Neural cell (in vitro differentiated cells): ENCODE measurements at regions not wholly inside any gene's neighbourhood (a gene's known extent, or its start where the extent isn't known, plus 50 kb on each side); places are given as distances from the start of the nearest gene placed in this dataset.

Experiments
- H2AFZ ChIP-seq: fragments of 200-600, 300-800 bp; sonication (generic), shearing (Covaris generic); 2 replicates; pipeline ENCODE4 v1.6.0; 2014; ENCODE audit warnings: low read depth, mild to moderate bottlenecking, antibody characterized with exemption, low read length, moderate library complexity
- H3F3A ChIP-seq: fragments of 200-600 bp; shearing (Covaris generic); 2 replicates; pipeline ENCODE4 v1.6.1; 2016; ENCODE audit warnings: mild to moderate bottlenecking, moderate library complexity, mixed read lengths, antibody characterized with exemption, low read length; ENCODE audit not compliant: insufficient read depth, poor library complexity, severe bottlenecking
- H3K27ac ChIP-seq: fragments of 200-600, 300-800 bp; sonication (generic), shearing (Covaris generic); 2 replicates; pipeline ENCODE4 v1.5.1; 2014; ENCODE audit warnings: mild to moderate bottlenecking, low read length, moderate library complexity
- H3K27me3 ChIP-seq: fragments of 300-800, 200-600 bp; sonication (generic), shearing (Covaris generic); 2 replicates; pipeline ENCODE4 v1.6.0; 2014; ENCODE audit warnings: mild to moderate bottlenecking, low read depth, low read length, moderate library complexity; ENCODE audit not compliant: insufficient read depth
- H3K36me3 ChIP-seq: fragments of 300-800, 200-600 bp; sonication (generic), shearing (Covaris generic); 2 replicates; pipeline ENCODE4 v1.5.1; 2014; ENCODE audit warnings: mild to moderate bottlenecking, antibody characterized with exemption, low read length, moderate library complexity; ENCODE audit not compliant: insufficient read depth
- H3K4me2 ChIP-seq: fragments of 300-800, 200-600 bp; sonication (generic), shearing (Covaris generic); 2 replicates; pipeline ENCODE4 v1.6.0; 2014; ENCODE audit warnings: mild to moderate bottlenecking, low read length
- H3K4me3 ChIP-seq: fragments of 300-800, 200-600 bp; sonication (generic), shearing (Covaris generic); 2 replicates; pipeline ENCODE4 v1.5.1; 2014; ENCODE audit warnings: mild to moderate bottlenecking, low read length, moderate library complexity
- H3K79me2 ChIP-seq: fragments of 200-600 bp; shearing (Covaris generic); replicated peaks from 2 replicates; pipeline ENCODE4 v1.6.0; 2014; ENCODE audit warnings: mild to moderate bottlenecking, low read length, moderate library complexity; ENCODE audit not compliant: insufficient read depth
- H3K9ac ChIP-seq: fragments of 300-800, 200-600 bp; sonication (generic), shearing (Covaris generic); 2 replicates; pipeline ENCODE4 v1.6.1; 2016; ENCODE audit warnings: mild to moderate bottlenecking, low read length, mixed read lengths
- H3K9me2 ChIP-seq: fragments of 200-600 bp; shearing (Covaris generic); 2 replicates; pipeline ENCODE4 v1.6.1; 2016; ENCODE audit warnings: mild to moderate bottlenecking, low read length, mixed read lengths; ENCODE audit not compliant: insufficient read depth
- H3K9me3 ChIP-seq: fragments of 200-600, 300-800 bp; sonication (generic), shearing (Covaris generic); 2 replicates; pipeline ENCODE4 v1.6.1; 2016; ENCODE audit warnings: mild to moderate bottlenecking, mixed run types, low read length, moderate library complexity, mixed read lengths
- H4K20me1 ChIP-seq: fragments of 200-600 bp; shearing (Covaris generic); 2 replicates; pipeline ENCODE4 v1.6.1; 2016; ENCODE audit warnings: mild to moderate bottlenecking, mixed run types; ENCODE audit not compliant: insufficient read depth
- CTCF ChIP-seq: fragments of 450-650 bp; IDR thresholded peaks from 2 replicates; pipeline ENCODE4 v1.5.1; 2014; ENCODE audit warnings: antibody characterized with exemption, mild to moderate bottlenecking, moderate library complexity; ENCODE audit not compliant: poor library complexity, severe bottlenecking
- EP300 ChIP-seq: fragments of 450-650 bp; conservative IDR thresholded peaks from 2 replicates; pipeline ENCODE4 v1.6.1; 2014; ENCODE audit warnings: antibody characterized with exemption, mild to moderate bottlenecking, moderate library complexity; ENCODE audit not compliant: poor library complexity, severe bottlenecking
- EZH2 ChIP-seq: fragments of 200-600, 300-800 bp; shearing (Covaris generic), sonication (generic); IDR thresholded peaks from 2 replicates; pipeline ENCODE4 v1.6.1; 2014; ENCODE audit warnings: antibody characterized with exemption, low read length, borderline replicate concordance, mild to moderate bottlenecking; ENCODE audit not compliant: insufficient read depth, poor library complexity, severe bottlenecking
- MXI1 ChIP-seq: fragments of 450-650 bp; conservative IDR thresholded peaks from 2 replicates; pipeline ENCODE4 v1.6.1; 2014; ENCODE audit warnings: antibody characterized with exemption, mild to moderate bottlenecking; ENCODE audit not compliant: poor library complexity, severe bottlenecking
- POLR2AphosphoS5 ChIP-seq: IDR thresholded peaks from 2 replicates; pipeline ENCODE4 v1.6.1; 2012
- RAD21 ChIP-seq: fragments of 450-650 bp; conservative IDR thresholded peaks from 2 replicates; pipeline ENCODE4 v1.6.1; 2014; ENCODE audit warnings: antibody characterized with exemption, mild to moderate bottlenecking, moderate library complexity
- SMC3 ChIP-seq: fragments of 450-650 bp; conservative IDR thresholded peaks from 2 replicates; pipeline ENCODE4 v1.6.1; 2014; ENCODE audit warnings: antibody characterized with exemption, mild to moderate bottlenecking, moderate library complexity; ENCODE audit not compliant: poor library complexity
- TAF1 ChIP-seq: IDR thresholded peaks from 2 replicates; pipeline ENCODE4 v1.6.1; 2012; ENCODE audit warnings: low read depth
- TF ChIP-seq, protein P1 (sequence below): IDR thresholded peaks from 2 replicates; pipeline ENCODE4 v1.6.1; 2012; ENCODE audit warnings: borderline replicate concordance

- no peak overlapping the region for H3K4me3 ChIP-seq
- no peak for TF ChIP-seq POLR2AphosphoS5
- H4K20me1 ChIP-seq = no peaks in the 10 kb centered on the region
- H3K9ac ChIP-seq = no peak overlapping the region
- H3K27me3 ChIP-seq = no peaks in the 10 kb centered on the region
- H3K9me3 ChIP-seq = no peaks in the 10 kb centered on the region
- H3K4me2 ChIP-seq = no peak overlapping the region
- H3K36me3 ChIP-seq = no peaks in the 10 kb centered on the region
- H3K9me2 ChIP-seq = no peaks in the 10 kb centered on the region
- H3F3A ChIP-seq = no peaks in the 10 kb centered on the region
- H3K27ac ChIP-seq = no peak overlapping the region
- H2AFZ ChIP-seq = no peak overlapping the region
- H3K79me2 ChIP-seq = no peaks in the 10 kb centered on the region
Measured at GRCh38 chr6:169867751-169868191, 116.3 kb downstream of the ERMARD start.

DNA sequence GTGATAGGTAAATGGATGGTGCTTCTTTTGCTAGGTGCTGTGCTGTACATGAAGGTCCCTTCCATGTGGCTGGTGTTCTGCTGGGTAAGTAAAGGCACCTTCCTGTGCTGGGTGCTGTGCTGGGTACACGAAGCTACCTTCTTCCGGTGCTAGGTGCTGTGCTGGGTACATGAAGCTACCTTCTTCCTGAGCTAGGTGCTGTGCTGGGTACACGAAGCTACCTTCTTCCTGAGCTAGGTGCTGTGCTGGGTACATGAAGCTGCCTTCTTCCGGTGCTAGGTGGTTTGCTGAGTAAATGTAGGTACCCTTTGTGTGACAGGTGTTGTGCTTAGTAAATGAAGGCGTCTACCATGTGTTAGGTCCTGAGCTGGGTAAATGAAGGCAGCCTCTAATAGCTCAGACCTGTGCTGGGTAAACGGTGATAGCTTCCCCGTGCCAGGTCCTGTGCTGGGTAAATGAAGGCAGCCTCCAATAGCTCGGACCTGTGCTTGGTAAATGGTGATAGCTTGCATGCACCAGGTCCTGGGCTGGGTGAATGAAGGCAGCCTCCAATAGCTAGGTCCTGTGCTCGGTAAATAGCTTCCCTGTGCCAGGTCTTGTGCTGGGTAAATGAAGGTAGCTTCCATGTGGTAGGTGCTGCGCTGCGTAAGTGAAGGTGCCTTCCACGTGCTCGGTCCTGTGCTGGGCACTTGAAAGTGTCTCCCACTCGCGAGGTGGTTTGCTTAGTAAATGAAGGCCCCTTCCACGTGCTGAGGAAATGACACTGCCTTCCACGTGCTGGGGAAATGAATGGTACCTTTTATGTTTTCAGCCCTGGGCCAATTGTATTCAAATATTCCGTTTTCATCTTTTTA is 115.5 kb downstream of the ERMARD start:
- no peak overlapping the region for H2AFZ ChIP-seq
- TF ChIP-seq POLR2AphosphoS5 (no peak), EZH2 (no peak), CTCF (no peak), MXI1 (no peak), SMC3 (no peak), EP300 (no peak), TAF1 (no peak), RAD21 (no peak)
- TF ChIP-seq, protein P1, sequence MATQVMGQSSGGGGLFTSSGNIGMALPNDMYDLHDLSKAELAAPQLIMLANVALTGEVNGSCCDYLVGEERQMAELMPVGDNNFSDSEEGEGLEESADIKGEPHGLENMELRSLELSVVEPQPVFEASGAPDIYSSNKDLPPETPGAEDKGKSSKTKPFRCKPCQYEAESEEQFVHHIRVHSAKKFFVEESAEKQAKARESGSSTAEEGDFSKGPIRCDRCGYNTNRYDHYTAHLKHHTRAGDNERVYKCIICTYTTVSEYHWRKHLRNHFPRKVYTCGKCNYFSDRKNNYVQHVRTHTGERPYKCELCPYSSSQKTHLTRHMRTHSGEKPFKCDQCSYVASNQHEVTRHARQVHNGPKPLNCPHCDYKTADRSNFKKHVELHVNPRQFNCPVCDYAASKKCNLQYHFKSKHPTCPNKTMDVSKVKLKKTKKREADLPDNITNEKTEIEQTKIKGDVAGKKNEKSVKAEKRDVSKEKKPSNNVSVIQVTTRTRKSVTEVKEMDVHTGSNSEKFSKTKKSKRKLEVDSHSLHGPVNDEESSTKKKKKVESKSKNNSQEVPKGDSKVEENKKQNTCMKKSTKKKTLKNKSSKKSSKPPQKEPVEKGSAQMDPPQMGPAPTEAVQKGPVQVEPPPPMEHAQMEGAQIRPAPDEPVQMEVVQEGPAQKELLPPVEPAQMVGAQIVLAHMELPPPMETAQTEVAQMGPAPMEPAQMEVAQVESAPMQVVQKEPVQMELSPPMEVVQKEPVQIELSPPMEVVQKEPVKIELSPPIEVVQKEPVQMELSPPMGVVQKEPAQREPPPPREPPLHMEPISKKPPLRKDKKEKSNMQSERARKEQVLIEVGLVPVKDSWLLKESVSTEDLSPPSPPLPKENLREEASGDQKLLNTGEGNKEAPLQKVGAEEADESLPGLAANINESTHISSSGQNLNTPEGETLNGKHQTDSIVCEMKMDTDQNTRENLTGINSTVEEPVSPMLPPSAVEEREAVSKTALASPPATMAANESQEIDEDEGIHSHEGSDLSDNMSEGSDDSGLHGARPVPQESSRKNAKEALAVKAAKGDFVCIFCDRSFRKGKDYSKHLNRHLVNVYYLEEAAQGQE = no peak

More for the DNA sequence above, 115.5 kb downstream of the ERMARD start:
- no peak overlapping the region for H3K9ac ChIP-seq
- no peaks in the 10 kb centered on the region for H3F3A ChIP-seq
- no peaks in the 10 kb centered on the region for H3K79me2 ChIP-seq
- H4K20me1 ChIP-seq = no peaks in the 10 kb centered on the region
- no peak overlapping the region for H3K4me2 ChIP-seq
- no peaks in the 10 kb centered on the region for H3K9me3 ChIP-seq
- H3K27me3 ChIP-seq = no peaks in the 10 kb centered on the region
- no peaks in the 10 kb centered on the region for H3K9me2 ChIP-seq
- no peak overlapping the region for H3K27ac ChIP-seq
- no peaks in the 10 kb centered on the region for H3K36me3 ChIP-seq
- H3K4me3 ChIP-seq = no peak overlapping the region
